ENCODE measurements at regions not wholly inside any gene's neighbourhood (a gene's known extent, or its start where the extent isn't known, plus 50 kb on each side); places are given as distances from the start of the nearest gene placed in this dataset.

- Mint-ChIP-seq H3K4me3 (no peak overlapping the region), H3K36me3 (peaks cover 0 to 2% (median 0%) of the 10 kb centered on the region in 3 donors), H3K4me1 (peaks cover 0 to 2% (median 0%) of the 10 kb centered on the region in 4 donors), H3K9me3 (no peaks in the 10 kb centered on the region), H3K27ac (no peak overlapping the region), H3K27me3 (peaks cover 0 to 4% (median 0%) of the 10 kb centered on the region in 5 donors)
- DNase-seq (no peak), ATAC-seq (no peak)
- POLR2A ChIA-PET, result no interaction called here
Measured at GRCh38 chr1:199151634-199152425, 513.0 kb downstream of the PTPRC start.

- peaks cover 0 to 3% (median 0%) of the 10 kb centered on the region in 5 donors for H3K27me3 Mint-ChIP-seq
- no peaks in the 10 kb centered on the region for H3K9me3 Mint-ChIP-seq
- peaks cover 0 to 2% (median 0%) of the 10 kb centered on the region in 3 donors for H3K36me3 Mint-ChIP-seq
- ATAC-seq (no peak), DNase-seq (no peak)
- POLR2A ChIA-PET, result no interaction called here
- no peak overlapping the region for H3K27ac Mint-ChIP-seq
- peaks cover 0 to 2% (median 0%) of the 10 kb centered on the region in 4 donors for H3K4me1 Mint-ChIP-seq
- no peak overlapping the region for H3K4me3 Mint-ChIP-seq
Measured at GRCh38 chr1:199152676-199153075, 513.8 kb downstream of the PTPRC start.

DNA sequence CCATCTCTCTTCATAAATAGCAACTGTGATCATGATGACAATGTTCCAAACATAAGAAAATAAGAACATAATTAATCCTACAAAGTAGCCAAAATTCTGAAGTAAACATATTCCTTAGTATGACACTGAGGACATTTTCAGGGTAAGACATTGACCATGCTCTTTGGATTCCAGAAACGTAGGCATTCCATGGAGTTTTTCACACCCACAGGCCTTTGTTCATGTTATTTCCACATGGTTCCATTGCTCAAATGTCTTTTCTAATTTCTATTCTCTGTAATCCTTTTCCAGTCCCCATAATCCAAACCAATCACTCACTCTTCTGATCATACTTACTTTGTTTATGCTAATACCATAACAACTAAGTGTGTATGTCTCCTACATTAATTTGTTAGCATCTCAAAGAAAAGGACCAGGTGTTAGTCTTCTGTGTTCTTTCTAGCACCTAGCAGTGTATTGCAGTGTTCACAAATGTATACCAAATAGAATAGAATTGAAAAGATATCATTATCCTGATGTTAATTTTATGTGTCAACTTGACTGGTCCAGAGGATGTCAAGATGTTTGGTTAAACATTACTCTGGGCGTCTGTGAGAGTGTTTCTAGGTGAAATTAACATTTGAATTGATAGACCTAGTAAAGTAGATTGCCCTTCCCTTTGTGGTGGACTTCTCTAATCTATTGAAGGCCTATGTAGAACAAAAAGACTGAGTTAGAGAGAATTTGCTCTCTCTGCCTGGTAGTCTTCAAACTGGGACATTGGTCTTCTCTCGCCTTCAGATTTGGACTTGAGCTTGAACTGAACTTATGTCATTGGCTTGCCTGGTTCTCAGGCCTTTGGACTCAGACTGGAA is 516.6 kb downstream of the PTPRC start:
- H3K4me3 Mint-ChIP-seq, result no peak overlapping the region

GRCh38 chr1:199157494-199157893 is 518.7 kb downstream of the PTPRC start:
- no peak overlapping the region for H3K27ac Mint-ChIP-seq
- H3K4me1 Mint-ChIP-seq, result peaks cover 0 to 13% (median 10%) of the 10 kb centered on the region in 4 donors
- no peaks in the 10 kb centered on the region for H3K9me3 Mint-ChIP-seq
- no peak for DNase-seq
- POLR2A ChIA-PET, result no interaction called here
- H3K36me3 Mint-ChIP-seq, result peaks cover 0 to 2% (median 0%) of the 10 kb centered on the region in 3 donors
- no peak for ATAC-seq
- H3K4me3 Mint-ChIP-seq, result no peak overlapping the region
- H3K27me3 Mint-ChIP-seq, result peaks cover 0 to 1% (median 0%) of the 10 kb centered on the region in 5 donors

More for the DNA sequence above, 516.6 kb downstream of the PTPRC start:
- DNase-seq, result no peak
- no peak overlapping the region for H3K27ac Mint-ChIP-seq
- H3K9me3 Mint-ChIP-seq, result no peaks in the 10 kb centered on the region
- peaks cover 0 to 1% (median 0%) of the 10 kb centered on the region in 5 donors for H3K27me3 Mint-ChIP-seq
- ATAC-seq, result no peak
- peaks cover 0 to 2% (median 0%) of the 10 kb centered on the region in 3 donors for H3K36me3 Mint-ChIP-seq
- peaks cover 0 to 3% (median 0%) of the 10 kb centered on the region in 4 donors for H3K4me1 Mint-ChIP-seq
- POLR2A ChIA-PET, result no interaction called here

GRCh38 chr1:199160521-199161318 is 521.9 kb downstream of the PTPRC start:
- H3K4me3 Mint-ChIP-seq, result no peak overlapping the region
- peaks cover 0 to 1% (median 0%) of the 10 kb centered on the region in 5 donors for H3K27me3 Mint-ChIP-seq
- DNase-seq (no peak), ATAC-seq (no peak)
- POLR2A ChIA-PET, result no interaction called here
- H3K4me1 Mint-ChIP-seq, result peaks cover 5 to 27% (median 16%) of the 10 kb centered on the region in 4 donors
- H3K27ac Mint-ChIP-seq, result no peak overlapping the region
- H3K36me3 Mint-ChIP-seq, result peaks cover 0 to 1% (median 0%) of the 10 kb centered on the region in 3 donors
- H3K9me3 Mint-ChIP-seq, result no peaks in the 10 kb centered on the region

GRCh38 chr1:199161319-199161680 is 522.5 kb downstream of the PTPRC start:
- peaks cover 0 to 1% (median 0%) of the 10 kb centered on the region in 5 donors for H3K27me3 Mint-ChIP-seq
- no peaks in the 10 kb centered on the region for H3K36me3 Mint-ChIP-seq
- POLR2A ChIA-PET, result no interaction called here
- H3K4me1 Mint-ChIP-seq, result peaks cover 5 to 27% (median 16%) of the 10 kb centered on the region in 4 donors
- no peak for ATAC-seq
- no peak for DNase-seq
- H3K9me3 Mint-ChIP-seq, result no peaks in the 10 kb centered on the region
- H3K27ac Mint-ChIP-seq, result no peak overlapping the region
- H3K4me3 Mint-ChIP-seq, result no peak overlapping the region

- H3K4me1 Mint-ChIP-seq, result peaks cover 5 to 27% (median 16%) of the 10 kb centered on the region in 4 donors
- POLR2A ChIA-PET, result no interaction called here
- DNase-seq (no peak), ATAC-seq (no peak)
- H3K4me3 Mint-ChIP-seq, result no peak overlapping the region
- peaks cover 0 to 1% (median 0%) of the 10 kb centered on the region in 5 donors for H3K27me3 Mint-ChIP-seq
- peak overlapping the region in 1 of 10 donors; percentile 7 for H3K27ac Mint-ChIP-seq
- H3K36me3 Mint-ChIP-seq, result no peaks in the 10 kb centered on the region
- H3K9me3 Mint-ChIP-seq, result no peaks in the 10 kb centered on the region
Measured at GRCh38 chr1:199161766-199162303, 523.0 kb downstream of the PTPRC start.

- Mint-ChIP-seq H3K36me3 (no peaks in the 10 kb centered on the region), H3K27me3 (peaks cover 0 to 1% (median 0%) of the 10 kb centered on the region in 5 donors), H3K9me3 (no peaks in the 10 kb centered on the region), H3K4me3 (no peak overlapping the region), H3K4me1 (peaks cover 5 to 28% (median 16%) of the 10 kb centered on the region in 4 donors), H3K27ac (peak overlapping the region in 1 of 10 donors; percentile 1)
- DNase-seq (no peak), ATAC-seq (no peak)
- POLR2A ChIA-PET, result no interaction called here
Measured at GRCh38 chr1:199163267-199163666, 524.4 kb downstream of the PTPRC start.

DNA sequence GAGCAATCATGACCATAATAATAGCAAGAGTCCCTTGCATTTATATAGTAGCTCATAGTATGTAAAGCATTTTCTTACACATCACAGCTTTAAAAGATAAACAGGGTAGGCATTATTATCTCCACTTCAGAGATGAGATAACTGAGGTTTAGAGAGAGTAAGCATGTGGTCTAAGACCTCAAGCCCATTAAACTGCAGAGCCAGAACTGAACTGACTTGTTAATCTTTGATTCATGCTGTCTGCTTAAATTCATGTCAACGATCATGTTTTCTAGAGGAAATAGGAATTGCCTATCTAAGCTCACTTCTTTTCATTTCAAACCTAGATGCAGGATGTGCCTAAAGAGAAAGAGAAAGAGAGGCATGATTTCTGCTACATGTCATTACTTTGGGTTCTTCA is 524.8 kb downstream of the PTPRC start:
- Mint-ChIP-seq H3K9me3 (no peaks in the 10 kb centered on the region), H3K36me3 (no peaks in the 10 kb centered on the region), H3K27ac (peak overlapping the region in 2 of 10 donors; percentile 21 to 50), H3K4me1 (peaks cover 7 to 32% (median 20%) of the 10 kb centered on the region in 4 donors), H3K27me3 (peaks cover 0 to 1% (median 0%) of the 10 kb centered on the region in 5 donors), H3K4me3 (no peak overlapping the region)
- no peak for DNase-seq
- POLR2A ChIA-PET, result no interaction called here
- no peak for ATAC-seq

DNA sequence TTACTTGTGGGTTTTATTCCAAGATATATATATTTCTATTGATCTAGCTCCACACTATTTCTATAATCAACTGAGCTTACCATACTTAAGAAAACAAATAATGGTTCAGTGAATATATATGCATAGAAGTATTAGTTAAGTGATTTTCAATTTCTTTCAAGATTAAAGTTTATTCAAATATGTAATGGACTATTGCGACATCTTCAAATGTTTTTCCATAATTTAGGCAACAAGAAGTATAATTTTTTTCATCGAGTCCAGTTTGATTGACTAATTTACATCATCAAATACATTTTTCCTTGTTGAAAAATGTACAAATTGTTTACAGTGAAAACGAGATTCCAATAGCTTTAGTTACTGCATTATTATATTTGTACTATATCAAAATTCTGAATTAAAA is 528.6 kb downstream of the PTPRC start:
- POLR2A ChIA-PET, result no interaction called here
- no peak for DNase-seq
- Mint-ChIP-seq H3K27ac (no peak overlapping the region), H3K4me1 (peaks cover 8 to 46% (median 31%) of the 10 kb centered on the region in 4 donors), H3K9me3 (no peaks in the 10 kb centered on the region), H3K36me3 (no peaks in the 10 kb centered on the region), H3K27me3 (peaks cover 0 to 4% (median 0%) of the 10 kb centered on the region in 5 donors), H3K4me3 (no peak overlapping the region)
- no peak for ATAC-seq

DNA sequence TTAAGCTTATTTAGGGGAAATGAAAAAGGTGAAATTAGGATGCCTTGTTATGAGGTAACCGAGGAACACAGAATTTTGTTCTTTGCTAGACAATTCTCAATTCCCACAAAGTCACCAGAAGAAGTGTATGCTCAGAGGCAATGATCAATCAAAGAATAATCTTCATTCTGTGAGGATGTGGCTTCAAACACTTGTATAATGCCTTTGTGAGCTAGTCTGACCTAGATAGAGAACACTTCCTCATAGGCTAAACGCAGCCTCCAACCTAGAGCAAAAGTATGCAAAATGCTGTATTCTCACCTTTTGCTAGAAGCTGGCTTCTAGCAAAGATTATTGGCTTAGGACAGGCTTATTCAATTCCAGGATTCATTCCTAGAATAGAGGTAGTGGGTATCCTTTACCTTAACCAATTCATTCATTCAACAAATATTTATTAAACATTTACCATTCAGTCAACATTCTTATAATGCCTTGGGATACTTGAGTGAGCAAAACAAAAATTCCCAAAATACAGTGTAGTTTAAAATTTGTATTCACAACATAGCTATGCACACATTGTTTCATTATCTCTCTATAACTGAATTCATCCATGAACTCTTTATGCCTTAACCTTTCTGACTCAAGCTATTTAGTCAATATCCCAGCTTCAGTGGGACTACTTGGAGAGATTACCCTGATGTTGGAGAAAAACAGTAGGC is 530.2 kb downstream of the PTPRC start:
- ATAC-seq, result peak; percentile 58 to 66
- Mint-ChIP-seq H3K9me3 (no peaks in the 10 kb centered on the region), H3K4me1 (peaks cover 6 to 52% (median 38%) of the 10 kb centered on the region in 4 donors), H3K27me3 (peaks cover 0 to 4% (median 0%) of the 10 kb centered on the region in 5 donors), H3K36me3 (no peaks in the 10 kb centered on the region), H3K27ac (peak overlapping the region in 1 of 10 donors; percentile 12), H3K4me3 (no peak overlapping the region)
- POLR2A ChIA-PET, result no interaction called here
- peak in 3 of 10 donors; percentile 9 to 29 (median 21) for DNase-seq

DNA sequence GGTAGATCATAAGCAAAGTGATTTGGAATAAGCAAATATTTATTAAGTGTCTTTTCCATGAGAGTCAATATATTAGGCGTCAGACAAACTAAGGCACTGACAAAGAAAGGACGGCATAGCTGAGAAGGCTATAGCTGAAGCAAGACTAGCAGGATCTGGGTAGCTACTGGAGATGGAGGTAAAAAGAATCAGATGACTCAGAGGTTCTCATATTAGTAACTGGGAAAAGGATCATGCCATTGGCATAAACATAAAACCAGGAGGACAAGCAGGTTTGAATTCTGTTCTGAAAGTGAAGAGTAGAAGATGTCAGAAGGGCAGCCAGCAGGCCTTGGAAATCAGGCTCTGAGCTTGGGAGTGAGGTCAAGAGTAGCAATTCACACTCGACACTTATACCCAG is 531.9 kb downstream of the PTPRC start:
- Mint-ChIP-seq H3K27me3 (peaks cover 0 to 4% (median 1%) of the 10 kb centered on the region in 5 donors), H3K4me3 (no peak overlapping the region), H3K27ac (no peak overlapping the region), H3K36me3 (no peaks in the 10 kb centered on the region), H3K9me3 (no peaks in the 10 kb centered on the region), H3K4me1 (peaks cover 8 to 57% (median 45%) of the 10 kb centered on the region in 4 donors)
- DNase-seq, result no peak
- POLR2A ChIA-PET, result no interaction called here
- ATAC-seq, result no peak
